GM18868 (cell line): ENCODE measurements at regions not wholly inside any gene's neighbourhood (a gene's known extent, or its start where the extent isn't known, plus 50 kb on each side); places are given as distances from the start of the nearest gene placed in this dataset.
A peak's percentile ranks its signal among the peaks of the same experiment; 100 is the strongest.
"Not testable (repeated sequence)": the region's sequence is repeated elsewhere in the genome, so short reads cannot be mapped to it uniquely, and the experiment has no call there.

ENCODE experiments used
- ATAC-seq: cut with Tn5 transposase; IDR thresholded peaks from one replicate; pipeline ENCODE4 v1.9.1; 2021; ENCODE audit warnings: mild to moderate bottlenecking, moderate library complexity; ENCODE audit not compliant: unreplicated experiment

DNA sequence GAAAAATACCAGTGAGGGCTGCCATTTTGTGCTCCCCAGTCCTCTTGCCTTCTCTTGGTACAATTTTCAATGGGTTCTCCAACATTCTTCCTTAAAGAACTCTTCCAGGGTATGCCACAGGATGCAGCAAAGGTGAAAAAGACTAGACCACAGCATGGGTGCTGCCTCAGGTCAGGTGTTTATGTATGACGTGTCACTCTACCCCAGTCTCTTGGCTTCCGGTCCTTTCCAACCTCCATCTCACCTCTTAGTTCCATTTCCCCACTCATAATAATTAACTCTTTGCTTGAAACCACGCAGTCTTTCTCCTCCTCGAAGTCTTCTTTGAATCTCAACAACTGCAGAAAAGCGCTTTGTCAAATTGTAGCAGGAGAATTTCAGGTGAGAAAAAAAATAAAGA is 104.7 kb upstream of the TBC1D5 start:
- no peak for ATAC-seq

DNA sequence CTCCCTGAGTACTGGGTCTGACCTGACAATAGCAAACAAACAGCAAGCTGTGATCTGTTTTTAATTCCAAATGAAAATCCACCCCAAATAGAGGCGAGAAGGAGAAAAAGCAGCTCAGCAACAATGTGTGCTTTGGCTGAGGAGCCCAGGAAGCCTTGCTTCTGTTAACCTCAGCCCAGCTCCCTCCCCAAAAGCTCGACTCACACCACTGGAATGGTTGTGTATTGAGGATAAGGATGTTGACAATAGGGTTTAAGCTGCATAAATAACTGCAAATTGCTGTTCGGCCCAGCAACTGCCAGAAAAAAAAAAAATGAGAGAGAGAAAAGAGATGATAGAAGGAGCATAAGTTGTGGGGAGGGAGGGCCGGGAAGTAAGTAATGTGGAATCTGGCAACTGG is 104.0 kb upstream of the TBC1D5 start:
- ATAC-seq: no peak

DNA sequence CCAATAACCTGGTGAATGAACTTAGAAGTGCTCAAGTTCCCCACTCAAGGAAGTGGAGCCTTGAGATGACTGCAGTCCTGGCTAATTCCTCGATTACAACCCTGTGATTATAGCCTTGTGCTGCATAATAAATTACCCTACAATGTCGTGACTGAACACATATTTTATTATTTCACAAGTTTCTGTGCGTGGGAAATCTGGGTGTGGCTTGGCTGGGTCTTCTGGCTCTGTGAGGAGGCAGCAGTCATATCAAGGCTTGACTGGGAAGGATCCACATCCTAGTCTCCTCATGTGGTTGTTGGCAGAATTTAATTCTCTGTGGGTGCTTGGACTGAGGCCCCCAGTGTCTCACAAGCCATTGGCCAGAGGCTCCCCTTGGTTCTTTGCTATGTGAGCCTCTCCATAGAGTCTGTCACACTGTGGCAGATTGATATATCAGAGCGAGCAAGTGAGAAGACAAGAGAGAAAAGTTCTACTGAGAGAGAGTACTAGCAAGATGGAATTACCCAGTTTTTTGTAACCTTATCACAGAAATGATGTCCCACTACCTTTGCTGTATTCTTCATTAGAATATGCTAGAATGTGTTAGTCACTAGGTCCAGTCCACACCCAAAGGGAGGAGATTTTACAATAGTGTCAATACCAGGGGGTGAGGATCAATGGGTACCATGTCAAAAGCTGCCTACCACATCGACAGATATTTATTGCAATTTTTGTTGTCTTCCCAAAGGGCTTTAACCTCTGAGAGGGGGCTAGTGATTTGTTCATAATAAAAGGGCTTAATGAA is 102.8 kb upstream of the TBC1D5 start:
- no peak for ATAC-seq

DNA sequence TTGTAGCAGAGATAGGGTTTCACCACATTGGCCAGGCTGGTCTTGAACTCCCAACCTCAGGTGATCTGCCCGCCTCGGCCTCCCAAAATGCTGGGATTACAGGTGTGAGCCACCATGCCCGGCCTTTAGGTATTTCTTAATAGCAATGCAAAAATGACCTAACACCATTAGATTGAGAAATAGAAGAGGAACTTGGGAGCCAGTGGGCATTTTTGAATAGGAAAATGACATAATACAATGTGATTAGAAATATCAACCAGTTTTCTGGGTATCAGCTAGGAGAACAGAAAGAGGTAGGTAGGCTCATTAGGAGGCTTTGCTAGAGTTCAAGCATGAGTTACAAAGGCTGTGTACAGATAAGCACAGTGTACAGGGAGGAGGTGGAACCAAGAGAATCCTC is 101.8 kb upstream of the TBC1D5 start:
- no peak for ATAC-seq

DNA sequence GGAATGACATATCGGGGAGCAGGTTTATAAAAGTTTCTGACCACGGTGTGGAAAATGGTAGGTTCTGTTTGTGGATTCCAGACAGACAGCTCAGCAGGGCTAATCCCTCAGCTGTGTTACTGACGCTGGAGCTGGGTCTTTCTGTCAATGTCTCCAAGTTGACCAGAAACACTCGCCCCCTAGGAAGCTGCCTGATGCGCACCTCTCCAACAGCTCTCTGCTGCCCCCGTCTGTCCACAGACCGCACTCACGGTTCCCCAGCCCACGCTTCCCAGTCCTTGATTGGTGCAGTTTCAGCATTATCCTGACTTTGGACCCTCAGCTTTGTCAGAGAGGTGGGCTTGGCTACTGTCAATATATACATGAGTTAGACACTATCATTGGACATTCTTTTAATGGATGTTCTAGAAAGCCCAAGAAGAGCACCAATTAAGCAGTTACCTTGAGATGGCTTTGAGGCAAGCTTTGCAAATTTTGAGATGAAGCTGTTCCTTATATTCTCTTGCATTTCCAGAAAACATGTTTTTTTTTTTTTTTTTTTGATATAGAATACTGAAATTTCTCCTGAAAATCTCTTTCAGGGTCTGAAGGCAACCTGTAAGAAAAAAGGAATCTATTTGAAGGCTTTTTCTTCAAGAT is 98.9 kb upstream of the TBC1D5 start:
- ATAC-seq: peak; percentile 93

DNA sequence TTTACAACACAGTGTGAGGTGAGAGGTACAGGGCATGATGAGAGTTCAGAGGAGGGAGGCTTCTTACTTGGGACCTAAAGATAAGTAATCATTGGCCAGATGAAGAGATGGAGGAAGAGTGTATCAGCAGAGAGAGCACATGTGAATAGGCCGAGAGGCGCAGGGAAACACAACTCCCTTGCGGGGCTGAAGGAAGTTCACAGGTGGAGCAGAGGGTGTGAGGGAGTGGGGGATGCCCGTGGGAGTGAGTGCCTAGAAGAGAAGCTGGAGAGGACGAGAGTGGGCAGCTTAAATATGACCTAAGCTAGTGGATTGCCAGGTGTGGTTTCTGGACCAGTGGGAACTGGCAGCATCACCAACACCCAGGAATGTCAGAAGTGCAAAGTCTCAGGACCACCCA is 98.2 kb upstream of the TBC1D5 start:
- no peak for ATAC-seq

DNA sequence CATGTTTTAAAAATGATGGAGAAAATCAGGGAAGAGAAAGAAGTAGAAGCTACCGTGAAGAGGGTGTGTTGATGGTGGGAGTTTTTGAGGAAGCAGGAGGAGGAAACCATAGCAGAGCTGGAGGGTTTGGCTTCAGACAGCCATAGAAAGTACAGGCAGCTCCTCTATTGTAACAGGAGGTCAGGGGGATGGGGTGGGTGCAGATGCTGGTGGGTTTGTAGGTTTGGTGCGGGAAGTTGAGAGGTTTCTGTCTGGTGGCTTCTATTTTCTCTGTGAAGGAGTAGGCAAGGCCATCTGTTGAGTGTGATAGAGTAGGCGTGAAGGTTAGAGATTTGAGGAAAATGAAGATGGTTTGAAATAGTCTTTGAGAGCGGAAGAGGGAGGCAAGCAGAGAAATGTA is 97.7 kb upstream of the TBC1D5 start:
- ATAC-seq: no peak

DNA sequence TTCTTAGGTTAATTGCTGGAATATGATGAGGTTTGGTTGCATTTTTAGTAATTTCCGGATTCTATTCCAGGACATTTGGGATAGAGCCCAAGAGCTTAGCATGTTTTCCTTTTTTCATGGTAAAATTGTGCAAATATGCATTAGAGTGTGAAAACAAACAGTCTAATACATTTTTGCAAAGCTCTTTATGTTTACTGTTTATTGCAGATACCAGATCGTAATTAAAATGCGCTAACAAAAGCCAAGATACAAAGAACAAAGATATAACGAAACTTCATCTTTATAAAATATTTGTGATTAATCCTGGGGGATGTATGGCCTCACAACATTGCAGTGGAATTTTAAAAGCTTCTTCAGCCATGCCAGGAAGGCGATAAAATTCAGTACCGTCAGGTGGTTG is 94.5 kb upstream of the TBC1D5 start:
- no peak for ATAC-seq

DNA sequence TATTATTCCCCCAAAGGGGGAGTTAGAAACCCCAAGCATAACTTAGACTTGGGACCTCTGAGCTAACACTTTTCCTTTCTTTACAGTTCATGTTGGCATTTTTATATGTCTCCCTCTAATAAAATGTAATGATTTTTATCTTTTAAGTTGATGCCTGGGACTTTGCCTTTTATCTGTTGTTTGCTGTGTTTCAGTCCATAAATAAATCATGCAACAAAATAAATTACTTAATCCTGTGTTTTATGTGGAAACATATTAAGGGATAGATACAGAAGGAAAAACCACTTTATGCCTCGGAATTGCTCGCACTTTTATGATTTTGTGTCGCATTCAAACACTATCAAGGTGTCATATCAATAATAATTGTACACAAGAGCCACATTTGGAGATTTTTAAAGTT is 93.7 kb upstream of the TBC1D5 start:
- no peak for ATAC-seq

DNA sequence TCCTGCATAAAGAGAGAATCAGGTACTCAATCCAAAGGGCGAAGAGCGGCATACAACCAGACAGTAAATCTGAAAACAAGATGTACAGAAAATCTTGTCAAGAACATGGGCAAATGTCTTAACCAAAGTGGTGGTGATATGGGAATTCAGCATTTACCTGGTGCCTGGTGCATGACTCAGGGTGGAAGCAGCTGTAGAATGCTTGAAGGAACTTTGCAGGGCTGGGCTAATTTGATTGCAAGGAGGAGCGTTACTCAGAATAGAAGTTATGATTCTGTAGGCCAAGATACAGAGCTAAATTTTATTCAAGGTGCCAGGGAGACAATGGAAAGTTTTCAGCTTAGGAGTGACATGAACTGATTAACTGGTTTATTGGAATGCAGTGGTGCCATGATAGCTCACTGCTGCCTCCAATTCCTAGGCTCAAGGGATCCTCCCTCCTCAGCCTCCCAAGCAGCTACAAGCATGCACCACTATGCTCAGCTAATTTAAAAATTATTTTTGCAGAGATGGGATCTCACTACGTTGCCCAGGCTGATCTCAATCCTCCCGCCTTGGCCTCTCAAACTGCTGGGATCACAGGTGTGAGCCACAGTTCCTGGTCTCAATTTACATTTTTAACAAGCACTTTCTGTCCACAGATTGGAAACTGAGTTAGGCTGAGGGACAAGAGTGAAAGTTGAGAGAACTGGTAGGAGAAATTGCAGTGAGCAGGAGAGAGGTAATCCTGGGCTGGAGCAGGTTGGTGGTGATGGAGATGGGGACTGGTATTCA is 91.5 kb upstream of the TBC1D5 start:
- ATAC-seq: no peak

DNA sequence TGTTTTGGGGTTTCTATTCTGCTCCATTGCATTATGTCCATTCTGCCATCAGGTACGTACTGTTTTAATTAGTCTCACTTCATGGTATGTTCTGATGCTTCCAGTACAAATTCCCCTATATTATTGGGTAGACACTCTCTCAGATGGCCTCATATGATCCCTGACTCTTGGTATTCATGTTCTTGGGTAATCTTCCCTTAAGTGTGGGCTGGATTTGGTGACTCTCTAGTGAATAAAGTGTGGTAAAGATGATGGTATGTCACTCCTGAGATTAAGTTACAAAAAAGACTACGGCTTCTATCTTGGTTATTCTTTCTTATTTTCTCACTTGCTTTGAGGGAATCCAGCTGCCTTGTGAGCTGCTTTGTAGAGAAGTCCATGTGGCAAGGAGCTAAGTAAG is 89.6 kb upstream of the TBC1D5 start:
- ATAC-seq: no peak

DNA sequence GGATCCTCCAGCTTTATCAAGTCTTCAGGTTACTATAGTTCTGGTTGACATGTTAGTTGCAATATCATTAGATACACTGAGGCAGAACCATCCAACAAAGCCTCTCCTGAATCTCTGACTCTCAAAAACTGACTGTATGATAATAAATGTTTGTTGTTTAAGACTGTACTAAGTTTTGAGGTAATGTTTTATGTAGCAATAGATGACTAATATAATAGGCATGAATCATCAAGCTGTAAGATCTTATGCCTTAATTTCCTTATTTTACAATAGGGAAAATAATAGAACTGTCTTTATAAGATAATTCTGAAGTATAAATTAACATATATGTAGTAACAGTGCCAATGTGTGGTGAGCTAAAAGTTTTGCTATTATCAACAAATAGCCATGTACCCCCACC is 88.9 kb upstream of the TBC1D5 start:
- no peak for ATAC-seq

DNA sequence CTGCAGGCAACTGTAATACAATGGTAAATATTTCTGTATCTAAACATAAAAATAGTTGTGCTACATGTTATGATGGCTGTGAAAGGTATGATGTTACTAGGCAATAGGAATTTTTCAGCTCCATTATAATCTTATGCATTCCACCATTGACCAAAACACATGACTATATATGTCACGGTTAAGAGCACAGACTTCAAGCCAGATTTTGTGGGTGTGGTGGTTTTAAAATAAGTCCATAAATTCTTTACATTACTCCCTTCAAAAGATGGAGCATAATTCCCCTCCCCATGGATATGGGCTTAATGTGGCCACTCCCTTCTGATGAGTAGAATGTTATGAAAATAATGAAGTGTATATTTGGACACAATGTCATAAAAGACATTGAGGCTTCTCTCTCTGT is 88.4 kb upstream of the TBC1D5 start:
- no peak for ATAC-seq

DNA sequence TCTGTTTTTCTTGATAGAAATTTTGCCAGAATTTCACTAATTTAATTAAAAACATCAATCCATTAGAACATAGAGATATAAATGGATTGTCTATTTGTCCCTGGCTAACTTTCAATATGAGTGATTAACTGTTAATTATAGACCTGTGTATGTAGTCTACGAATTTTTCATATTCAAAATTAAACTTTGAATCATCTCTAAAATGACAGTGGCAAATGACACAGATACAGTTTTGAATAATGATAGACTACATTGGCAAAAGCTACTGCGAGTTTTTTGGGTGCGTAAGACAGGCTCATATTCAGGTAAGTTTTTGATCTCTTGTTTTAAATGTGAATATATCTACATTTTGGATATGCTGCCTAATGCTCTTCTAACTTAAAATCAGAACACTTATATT is 86.0 kb upstream of the TBC1D5 start:
- ATAC-seq: no peak

DNA sequence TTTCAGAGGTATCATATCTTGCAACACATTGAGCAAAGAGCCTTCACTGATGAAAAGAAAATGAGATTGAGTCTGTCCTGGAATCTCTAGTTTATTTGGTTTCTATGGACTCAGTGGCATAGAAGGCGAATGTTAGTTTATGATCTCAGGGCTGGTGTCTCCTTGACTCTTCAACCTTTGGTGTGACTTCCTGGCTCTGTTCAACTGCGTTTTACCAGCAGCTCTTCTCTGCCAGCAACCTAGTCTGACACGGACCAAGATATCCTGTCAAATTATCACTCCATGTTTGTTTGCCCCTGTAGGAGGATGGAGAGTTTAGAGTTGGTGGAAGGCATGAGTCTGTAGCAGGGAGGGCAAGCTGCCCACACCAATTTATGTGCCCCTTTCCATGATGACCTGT is 82.9 kb upstream of the TBC1D5 start:
- ATAC-seq: no peak

DNA sequence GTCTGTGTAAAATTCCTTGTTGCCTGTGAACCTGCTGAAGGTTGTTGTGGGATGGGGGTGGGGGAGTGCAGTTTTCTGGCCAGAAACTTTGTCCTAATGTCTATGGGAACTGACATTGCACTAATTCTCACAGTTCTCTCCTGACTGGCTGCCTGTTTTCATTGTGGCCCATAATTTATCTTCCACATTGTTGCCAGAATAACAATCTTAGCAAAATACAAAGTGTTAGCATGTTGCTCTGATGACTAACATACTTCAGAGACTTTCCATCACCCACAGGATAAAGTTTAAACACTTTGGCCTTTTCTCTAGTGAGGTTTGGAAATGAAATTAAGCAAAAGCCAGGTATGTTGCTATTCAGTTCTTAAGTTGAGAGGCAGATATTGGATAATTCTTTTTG is 81.4 kb upstream of the TBC1D5 start:
- ATAC-seq: no peak

DNA sequence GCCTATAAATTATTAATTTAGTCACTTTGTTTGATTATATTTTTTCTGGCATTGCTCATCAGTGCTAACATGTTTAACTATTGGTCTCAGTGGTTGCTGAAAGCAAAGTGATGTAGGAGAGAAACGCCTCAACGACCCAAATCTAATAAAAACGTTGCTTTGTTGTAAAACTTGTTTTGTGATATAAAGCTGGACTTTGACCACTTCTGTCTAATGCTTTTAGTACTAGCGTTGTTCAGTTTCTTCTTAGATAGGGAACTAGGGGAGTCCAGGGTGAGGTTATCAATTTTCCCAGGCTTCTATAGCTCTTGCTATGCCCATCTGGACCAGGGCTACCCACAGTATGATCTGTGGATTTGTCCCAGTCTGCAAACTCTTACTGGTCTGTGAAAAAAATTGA is 80.6 kb upstream of the TBC1D5 start:
- no peak for ATAC-seq

DNA sequence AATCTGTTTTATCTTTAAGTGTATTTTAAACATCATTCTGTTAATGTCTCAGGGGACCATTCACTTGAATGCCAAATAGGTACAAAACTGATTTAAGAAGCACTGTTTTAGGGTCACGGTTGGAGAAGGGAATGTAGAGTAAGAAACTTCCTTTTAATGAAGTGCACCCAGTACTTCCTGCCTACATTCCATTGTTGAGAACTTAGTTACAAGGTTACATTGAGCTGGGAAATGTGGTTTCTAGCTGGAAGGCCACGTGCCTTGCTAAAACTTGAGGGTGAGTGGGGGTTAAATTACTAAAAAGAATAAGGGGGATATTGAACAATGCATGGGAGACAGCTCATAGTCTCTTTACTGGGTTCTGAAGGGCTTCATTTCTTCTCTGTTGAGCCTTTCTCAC is 78.3 kb upstream of the TBC1D5 start:
- no peak for ATAC-seq

DNA sequence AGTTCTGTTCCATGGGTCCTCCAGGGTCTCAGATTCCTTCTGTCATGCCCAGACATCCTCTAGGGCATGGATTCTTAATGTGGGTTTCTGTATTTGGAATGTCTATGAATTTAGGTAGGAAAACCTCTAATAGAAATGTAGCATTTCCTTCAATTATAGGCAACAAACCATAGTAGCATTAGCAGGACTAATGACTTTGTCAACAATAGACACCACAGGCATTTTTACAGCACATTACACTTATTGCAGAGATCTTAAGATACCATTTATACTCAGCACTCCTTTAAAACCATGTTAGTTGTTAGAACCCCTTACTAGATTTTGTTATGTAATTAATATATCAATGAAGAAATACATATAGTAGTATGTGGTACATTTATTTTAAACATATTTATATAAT is 77.8 kb upstream of the TBC1D5 start:
- no peak for ATAC-seq

DNA sequence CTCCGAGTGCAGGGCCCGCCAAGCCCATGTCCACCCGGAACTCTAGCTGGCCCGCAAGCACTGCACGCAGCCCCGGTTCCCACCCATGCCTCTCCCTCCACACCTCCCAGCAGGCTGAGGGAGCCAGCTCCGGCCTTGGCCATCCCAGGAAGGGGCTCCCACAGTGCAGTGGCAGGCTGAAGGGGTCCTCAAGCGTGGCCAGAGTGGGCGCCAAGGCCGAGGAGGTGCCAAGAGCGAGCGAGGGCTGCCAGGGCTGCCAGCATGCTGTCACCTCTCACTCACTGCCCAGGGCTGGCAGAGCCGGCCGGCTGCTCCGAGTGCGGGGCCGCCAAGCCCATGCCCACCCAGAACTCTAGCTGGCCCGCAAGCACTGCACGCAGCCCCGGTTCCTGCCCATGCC is 75.5 kb upstream of the TBC1D5 start:
- not testable (repeated sequence) for ATAC-seq

DNA sequence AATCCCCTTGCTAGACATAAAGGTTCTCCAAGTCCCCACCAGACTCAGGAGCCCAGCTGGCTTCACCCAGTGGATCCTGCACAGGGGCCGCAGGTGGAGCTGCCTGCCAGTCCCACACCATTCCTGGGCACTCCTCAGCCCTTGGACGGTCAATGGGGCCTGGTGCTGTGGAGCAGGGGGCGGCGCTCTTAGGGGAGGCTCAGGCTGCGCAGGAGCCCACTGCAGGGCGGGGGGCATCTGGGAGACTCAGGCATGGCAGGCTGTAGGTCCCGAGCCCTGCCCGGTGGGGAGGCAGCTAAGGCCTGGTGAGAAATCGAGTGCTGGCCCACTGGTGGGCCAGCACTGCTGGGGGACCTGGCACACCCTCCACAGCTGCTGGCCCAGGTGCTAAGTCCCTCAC is 75.1 kb upstream of the TBC1D5 start:
- no peak for ATAC-seq

DNA sequence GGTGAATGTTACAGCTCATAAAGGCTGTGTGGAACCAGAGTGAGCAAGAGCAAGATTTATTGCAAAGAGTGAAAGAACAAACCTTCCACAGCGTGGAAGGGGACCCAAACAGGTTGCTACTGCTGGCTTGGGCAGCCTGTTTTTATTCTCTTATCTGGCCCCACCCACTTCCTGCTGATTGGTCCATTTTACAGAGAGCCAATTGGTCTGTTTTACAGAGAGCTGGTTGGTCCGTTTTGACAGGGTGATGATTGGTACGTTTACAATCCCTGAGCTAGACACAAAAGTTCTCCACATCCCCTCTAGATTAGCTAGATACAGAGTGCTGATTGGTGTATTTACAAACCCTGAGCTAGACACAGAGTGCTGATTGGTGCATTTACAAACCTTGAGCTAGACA is 74.4 kb upstream of the TBC1D5 start:
- not testable (repeated sequence) for ATAC-seq
